ENCODE measurements at regions not wholly inside any gene's neighbourhood (a gene's known extent, or its start where the extent isn't known, plus 50 kb on each side); places are given as distances from the start of the nearest gene placed in this dataset.

GRCh38 chr4:173845580-173845979 is 315.6 kb upstream of the HAND2 start:
- DNase-seq (ENCODE audit: low spot score) = no peak

GRCh38 chr4:173839865-173840264 is 309.8 kb upstream of the HAND2 start:
- no peak for DNase-seq (ENCODE audit: low spot score)

GRCh38 chr4:173837517-173837916 is 307.5 kb upstream of the HAND2 start:
- no peak for DNase-seq (ENCODE audit: low spot score)

GRCh38 chr4:173835903-173836302 is 305.9 kb upstream of the HAND2 start:
- no peak for DNase-seq (ENCODE audit: low spot score)

- no peak for DNase-seq (ENCODE audit: low spot score)
Measured at GRCh38 chr4:173834151-173834550, 304.1 kb upstream of the HAND2 start.

GRCh38 chr4:173829565-173829964 is 299.5 kb upstream of the HAND2 start:
- no peak for DNase-seq (ENCODE audit: low spot score)

GRCh38 chr4:173827707-173828106 is 297.7 kb upstream of the HAND2 start:
- no peak for DNase-seq (ENCODE audit: low spot score)

- no peak for DNase-seq (ENCODE audit: low spot score)
Measured at GRCh38 chr4:173821876-173822275, 291.8 kb upstream of the HAND2 start.

- no peak for DNase-seq (ENCODE audit: low spot score)
Measured at GRCh38 chr4:173821036-173821435, 291.0 kb upstream of the HAND2 start.

- DNase-seq (ENCODE audit: low spot score) = peak; percentile 17
Measured at GRCh38 chr4:173807347-173807746, 277.3 kb upstream of the HAND2 start.

GRCh38 chr4:173805884-173806283 is 275.9 kb upstream of the HAND2 start:
- DNase-seq (ENCODE audit: low spot score) = no peak

- DNase-seq (ENCODE audit: low spot score) = no peak
Measured at GRCh38 chr4:173802662-173803022, 272.6 kb upstream of the HAND2 start.

- DNase-seq (ENCODE audit: low spot score) = no peak
Measured at GRCh38 chr4:173801876-173802661, 272.0 kb upstream of the HAND2 start.

- DNase-seq (ENCODE audit: low spot score) = no peak
Measured at GRCh38 chr4:173801361-173801760, 271.3 kb upstream of the HAND2 start.

- no peak for DNase-seq (ENCODE audit: low spot score)
Measured at GRCh38 chr4:173797296-173797695, 267.3 kb upstream of the HAND2 start.

GRCh38 chr4:173794662-173795061 is 264.6 kb upstream of the HAND2 start:
- DNase-seq (ENCODE audit: low spot score) = no peak

- DNase-seq (ENCODE audit: low spot score) = no peak
Measured at GRCh38 chr4:173793937-173794510, 264.0 kb upstream of the HAND2 start.

- no peak for DNase-seq (ENCODE audit: low spot score)
Measured at GRCh38 chr4:173782660-173783059, 252.6 kb upstream of the HAND2 start.

- no peak for DNase-seq (ENCODE audit: low spot score)
Measured at GRCh38 chr4:173777921-173778320, 247.9 kb upstream of the HAND2 start.

GRCh38 chr4:173777421-173777820 is 247.4 kb upstream of the HAND2 start:
- no peak for DNase-seq (ENCODE audit: low spot score)

GRCh38 chr4:173769568-173769967 is 239.5 kb upstream of the HAND2 start:
- DNase-seq (ENCODE audit: low spot score) = no peak

- no peak for DNase-seq (ENCODE audit: low spot score)
Measured at GRCh38 chr4:173767650-173768049, 237.6 kb upstream of the HAND2 start.

GRCh38 chr4:173766171-173766600 is 236.2 kb upstream of the HAND2 start:
- DNase-seq (ENCODE audit: low spot score) = no peak

- no peak for DNase-seq (ENCODE audit: low spot score)
Measured at GRCh38 chr4:173765751-173766150, 235.7 kb upstream of the HAND2 start.
